ENCODE measurements at regions not wholly inside any gene's neighbourhood (a gene's known extent, or its start where the extent isn't known, plus 50 kb on each side); places are given as distances from the start of the nearest gene placed in this dataset.

- no peak for TF ChIP-seq ZFX (IDR thresholded peaks at IDR 0.05; ENCODE audit: borderline replicate concordance)
- TF ChIP-seq CTCF (IDR thresholded peaks at IDR 0.05) = no peak
- H3K27ac ChIP-seq = no peak overlapping the region
Observed at GRCh38 chrY:21200246-21200645, 310.9 kb upstream of the RBMY1B start.

- no peak for TF ChIP-seq ZFX (IDR thresholded peaks at IDR 0.05; ENCODE audit: borderline replicate concordance)
- no peak for TF ChIP-seq CTCF (IDR thresholded peaks at IDR 0.05)
- H3K27ac ChIP-seq = no peak overlapping the region
Observed at GRCh38 chrY:21227849-21228248, 283.3 kb upstream of the RBMY1B start.

- H3K27ac ChIP-seq = no peak overlapping the region
- TF ChIP-seq CTCF (IDR thresholded peaks at IDR 0.05) = no peak
- no peak for TF ChIP-seq ZFX (IDR thresholded peaks at IDR 0.05; ENCODE audit: borderline replicate concordance)
Observed at GRCh38 chrY:21240221-21240620, 270.9 kb upstream of the RBMY1B start.

- no peak overlapping the region for H3K27ac ChIP-seq
- TF ChIP-seq CTCF (IDR thresholded peaks at IDR 0.05) = no peak
- no peak for TF ChIP-seq ZFX (IDR thresholded peaks at IDR 0.05; ENCODE audit: borderline replicate concordance)
Observed at GRCh38 chrY:21240662-21241310, 270.4 kb upstream of the RBMY1B start.

- no peak overlapping the region for H3K27ac ChIP-seq
Observed at GRCh38 chrY:21242793-21243192, 268.3 kb upstream of the RBMY1B start.

GRCh38 chrY:21246780-21247179, 264.4 kb upstream of the RBMY1B start:
- TF ChIP-seq CTCF (IDR thresholded peaks at IDR 0.05) (no peak), ZFX (IDR thresholded peaks at IDR 0.05; ENCODE audit: borderline replicate concordance) (no peak)
- no peak overlapping the region for H3K27ac ChIP-seq

More at GRCh38 chrY:21242793-21243192, 268.3 kb upstream of the RBMY1B start:
- no peak for TF ChIP-seq CTCF (IDR thresholded peaks at IDR 0.05)
- no peak for TF ChIP-seq ZFX (IDR thresholded peaks at IDR 0.05; ENCODE audit: borderline replicate concordance)

GRCh38 chrY:21248591-21248990, 262.5 kb upstream of the RBMY1B start:
- H3K27ac ChIP-seq = no peak overlapping the region
- TF ChIP-seq ZFX (IDR thresholded peaks at IDR 0.05; ENCODE audit: borderline replicate concordance) = no peak
- no peak for TF ChIP-seq CTCF (IDR thresholded peaks at IDR 0.05)

Data from 22Rv1 (cell line).